ENCODE measurements at regions not wholly inside any gene's neighbourhood (a gene's known extent, or its start where the extent isn't known, plus 50 kb on each side); places are given as distances from the start of the nearest gene placed in this dataset.
"Not testable (repeated sequence)": the region's sequence is repeated elsewhere in the genome, so short reads cannot be mapped to it uniquely, and the experiment has no call there.

GRCh38 chr14:85907536-85907935, 377.6 kb downstream of the FLRT2 start:
- DNase-seq (ENCODE audit: low read depth in 3 of 3): no peak

GRCh38 chr14:85897808-85898207, 367.9 kb downstream of the FLRT2 start:
- no peak for DNase-seq (ENCODE audit: low read depth in 3 of 3)

- DNase-seq (ENCODE audit: low read depth in 3 of 3): no peak
These were observed 365.7 kb downstream of the FLRT2 start for GRCh38 chr14:85895603-85896002.

DNA sequence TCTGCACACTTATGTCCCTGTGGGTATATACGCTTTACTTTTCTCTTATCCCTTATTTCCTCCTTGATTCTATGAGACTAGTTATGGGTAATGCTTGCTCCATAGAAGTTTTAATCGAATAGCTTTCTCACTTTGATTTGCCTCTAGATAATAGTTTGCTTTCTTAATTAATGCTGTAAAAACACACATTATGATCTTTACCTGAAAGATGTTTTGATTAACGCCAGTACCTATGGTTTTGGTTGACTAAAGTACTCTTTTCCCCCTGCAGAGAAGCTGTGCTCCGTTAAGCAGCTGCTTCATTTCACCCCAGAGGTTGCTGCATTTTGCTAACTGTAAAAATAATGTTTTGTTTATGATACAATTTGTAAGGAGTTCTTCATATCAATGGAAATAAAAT, 362.3 kb downstream of the FLRT2 start:
- no peak for DNase-seq (ENCODE audit: low read depth in 3 of 3)

DNA sequence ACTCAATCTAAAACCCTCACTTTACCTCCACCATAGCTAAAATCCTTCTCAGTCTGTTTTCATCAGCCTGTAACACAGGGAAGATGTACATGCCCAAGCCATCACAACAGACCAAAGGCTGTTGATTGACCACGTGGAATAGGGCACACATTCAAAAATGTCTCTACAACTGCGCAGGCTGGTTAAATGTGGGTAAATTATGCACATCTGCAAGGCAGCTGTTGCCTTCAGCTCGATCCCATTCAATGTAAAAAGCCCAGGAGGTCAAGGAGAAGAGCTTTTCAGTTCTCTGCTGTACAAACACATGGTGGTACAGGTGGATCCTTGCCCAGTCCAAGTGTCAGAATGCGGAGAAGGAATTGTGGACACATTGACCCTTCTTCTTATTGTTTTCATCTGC, 354.0 kb downstream of the FLRT2 start:
- DNase-seq (ENCODE audit: low read depth in 3 of 3): no peak

GRCh38 chr14:85883101-85883500, 353.2 kb downstream of the FLRT2 start:
- DNase-seq (ENCODE audit: low read depth in 3 of 3): no peak

GRCh38 chr14:85881935-85882334, 352.0 kb downstream of the FLRT2 start:
- no peak for DNase-seq (ENCODE audit: low read depth in 3 of 3)

DNA sequence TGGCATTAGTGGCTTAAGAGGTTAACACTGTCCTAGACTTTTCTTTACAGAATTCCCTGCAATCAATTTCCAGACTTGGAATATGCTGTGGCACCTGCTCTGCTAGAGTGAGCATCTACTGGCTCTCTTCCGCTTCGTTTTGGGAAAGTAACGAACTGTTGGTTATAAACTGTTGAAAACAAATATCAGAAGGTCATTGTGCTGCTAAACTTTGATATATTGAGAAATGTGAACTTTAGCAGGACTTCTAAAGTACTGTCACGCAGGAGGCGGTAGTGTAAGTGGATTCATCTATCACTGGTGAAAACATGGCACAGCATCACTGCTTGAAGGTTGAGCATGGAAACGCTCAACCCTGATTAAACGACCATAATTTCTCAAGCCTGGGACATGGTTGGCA, 348.9 kb downstream of the FLRT2 start:
- DNase-seq (ENCODE audit: low read depth in 3 of 3): no peak

- DNase-seq (ENCODE audit: low read depth in 3 of 3): no peak
These were observed 343.1 kb downstream of the FLRT2 start for GRCh38 chr14:85873006-85873405.

GRCh38 chr14:85867450-85867849, 337.5 kb downstream of the FLRT2 start:
- no peak for DNase-seq (ENCODE audit: low read depth in 3 of 3)

DNA sequence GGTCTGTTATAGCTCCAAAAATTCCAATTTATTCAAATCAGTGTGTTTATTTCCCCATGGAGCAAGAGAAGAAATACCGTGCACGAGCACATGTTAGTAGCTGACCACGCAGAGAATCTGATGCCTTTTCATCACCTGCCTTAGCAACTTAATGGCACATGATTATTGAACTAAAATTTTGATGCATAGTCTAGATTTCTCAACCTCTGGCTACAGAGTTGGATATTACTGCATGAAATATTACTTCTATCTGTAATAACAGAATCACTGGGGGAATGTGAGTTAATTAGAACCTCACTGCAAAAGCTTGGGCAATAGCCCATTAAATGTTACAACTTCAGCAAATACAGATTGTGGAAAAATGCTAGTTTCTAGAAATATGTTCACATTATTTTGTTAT, 335.8 kb downstream of the FLRT2 start:
- DNase-seq (ENCODE audit: low read depth in 3 of 3): no peak

DNA sequence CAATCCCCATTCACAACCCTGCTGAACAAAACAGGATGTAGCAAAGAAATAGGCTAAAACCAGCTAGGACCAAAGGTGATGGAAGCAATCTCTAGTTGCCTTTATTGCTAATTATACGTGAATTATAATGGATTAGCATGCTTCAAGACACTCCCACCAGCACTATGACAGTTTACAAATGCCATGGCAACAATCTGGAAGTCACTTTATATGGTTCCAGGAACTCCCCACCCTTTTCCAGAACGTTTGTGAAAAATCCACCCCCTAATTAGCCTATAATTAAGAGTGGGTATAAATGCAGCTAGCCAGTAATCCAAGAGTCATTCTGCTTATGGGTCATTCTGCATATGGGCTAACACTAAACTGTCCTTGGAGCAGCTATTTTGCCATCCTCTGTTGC, 328.7 kb downstream of the FLRT2 start:
- DNase-seq (ENCODE audit: low read depth in 3 of 3): no peak

DNA sequence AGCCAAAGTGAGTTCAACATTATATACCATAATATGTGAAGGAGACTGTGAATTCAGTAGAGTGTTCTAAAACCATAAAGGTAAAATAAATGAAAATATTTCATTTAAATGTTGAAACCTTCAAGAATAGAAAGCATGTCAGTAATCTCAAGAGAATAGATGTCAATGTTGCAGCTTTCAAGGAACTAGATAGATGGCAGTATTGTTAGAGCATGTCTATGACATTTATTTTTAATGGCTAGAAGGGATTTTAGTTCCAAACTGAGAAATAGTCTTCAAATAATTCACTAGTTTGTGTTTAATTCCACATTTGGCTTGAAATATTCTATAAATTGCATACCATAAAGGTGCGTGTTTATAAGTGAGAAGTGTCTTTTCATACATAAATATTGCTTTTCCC, 326.5 kb downstream of the FLRT2 start:
- DNase-seq (ENCODE audit: low read depth in 3 of 3): no peak

DNA sequence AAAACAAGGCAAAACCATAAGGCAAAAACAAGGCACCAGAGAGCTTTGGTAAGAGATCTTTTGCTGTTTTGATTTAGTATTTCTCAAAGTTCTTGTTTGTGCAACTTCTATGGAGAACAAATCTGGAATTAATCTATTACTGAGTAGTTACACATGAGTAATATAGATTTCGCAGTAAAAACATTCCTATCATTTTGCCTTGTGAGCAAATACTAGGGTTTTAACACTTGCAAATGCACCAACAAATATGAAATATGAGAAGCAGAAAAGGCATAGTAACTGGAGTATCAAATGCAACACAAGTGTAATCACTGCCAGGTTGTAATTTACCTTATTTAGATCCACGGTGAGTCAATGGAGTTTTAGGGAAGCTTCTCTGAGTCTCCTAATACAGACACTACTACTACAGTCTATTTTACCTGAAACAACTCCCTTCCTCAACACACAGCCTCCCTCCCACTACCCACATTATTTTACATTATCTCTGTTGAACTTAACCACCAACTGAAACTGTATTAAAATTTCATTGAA, 324.1 kb downstream of the FLRT2 start:
- no peak for DNase-seq (ENCODE audit: low read depth in 3 of 3)

GRCh38 chr14:85852906-85853305, 323.0 kb downstream of the FLRT2 start:
- DNase-seq (ENCODE audit: low read depth in 3 of 3): no peak

DNA sequence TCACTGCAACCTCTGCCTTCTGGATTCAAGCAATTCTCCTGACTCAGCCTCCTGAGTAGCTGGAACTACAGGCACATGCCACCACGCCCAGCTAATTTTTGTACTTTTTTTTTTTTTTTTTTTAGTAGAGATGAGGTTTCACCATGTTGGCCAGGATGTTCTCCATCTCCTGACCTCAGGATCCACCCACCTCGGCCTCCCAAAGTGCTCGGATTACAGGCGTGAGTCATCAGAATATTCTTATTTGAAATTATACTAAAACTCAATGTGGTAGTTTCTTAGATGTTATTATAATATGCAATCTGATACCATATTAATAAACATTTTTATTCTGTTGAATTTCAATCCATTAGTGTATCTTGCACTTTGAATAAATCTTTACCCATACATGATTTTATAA, 322.2 kb downstream of the FLRT2 start:
- not testable (repeated sequence) for DNase-seq (ENCODE audit: low read depth in 3 of 3)

GRCh38 chr14:85830549-85830948, 300.6 kb downstream of the FLRT2 start:
- DNase-seq (ENCODE audit: low read depth in 3 of 3): not testable (repeated sequence)

DNA sequence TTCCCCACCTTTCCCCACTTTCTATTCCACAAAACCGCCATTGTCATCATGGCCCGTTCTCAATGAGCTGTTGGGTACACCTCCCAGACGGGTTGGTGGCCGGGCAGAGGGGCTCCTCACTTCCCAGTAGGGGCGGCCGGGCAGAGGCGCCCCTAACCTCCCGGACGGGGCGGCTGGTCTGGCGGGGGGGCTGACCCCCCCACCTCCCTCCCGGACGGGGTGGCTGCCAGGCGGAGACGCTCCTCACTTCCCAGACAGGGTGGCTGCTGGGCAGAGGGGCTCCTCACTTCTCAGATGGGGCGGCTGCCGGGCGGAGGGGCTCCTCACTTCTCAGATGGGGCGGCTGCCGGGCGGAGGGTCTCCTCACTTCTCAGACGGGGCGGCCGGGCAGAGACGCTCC, 299.7 kb downstream of the FLRT2 start:
- not testable (repeated sequence) for DNase-seq (ENCODE audit: low read depth in 3 of 3)

DNA sequence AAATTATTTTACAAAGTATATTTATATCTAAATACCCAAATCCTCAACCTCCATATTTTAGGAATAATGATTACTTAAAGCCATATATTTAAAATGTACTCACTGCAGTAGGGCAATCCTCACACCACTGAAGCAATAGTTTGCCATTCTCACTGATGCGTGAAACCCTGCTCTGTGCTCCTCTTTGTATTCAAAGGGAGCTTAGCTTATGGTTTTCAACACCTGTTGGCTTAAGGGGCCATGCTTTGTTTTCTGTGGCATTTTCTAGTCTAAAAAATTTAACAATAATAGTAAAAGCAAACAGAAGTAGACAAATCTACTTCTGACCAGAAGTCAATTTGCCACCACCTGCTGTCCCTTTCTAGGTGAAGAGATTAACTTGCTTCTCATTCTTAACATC, 294.6 kb downstream of the FLRT2 start:
- DNase-seq (ENCODE audit: low read depth in 3 of 3): no peak

- DNase-seq (ENCODE audit: low read depth in 3 of 3): no peak
These were observed 292.3 kb downstream of the FLRT2 start for GRCh38 chr14:85822236-85822635.

- DNase-seq (ENCODE audit: low read depth in 3 of 3): no peak
These were observed 287.5 kb downstream of the FLRT2 start for GRCh38 chr14:85817430-85817829.

DNA sequence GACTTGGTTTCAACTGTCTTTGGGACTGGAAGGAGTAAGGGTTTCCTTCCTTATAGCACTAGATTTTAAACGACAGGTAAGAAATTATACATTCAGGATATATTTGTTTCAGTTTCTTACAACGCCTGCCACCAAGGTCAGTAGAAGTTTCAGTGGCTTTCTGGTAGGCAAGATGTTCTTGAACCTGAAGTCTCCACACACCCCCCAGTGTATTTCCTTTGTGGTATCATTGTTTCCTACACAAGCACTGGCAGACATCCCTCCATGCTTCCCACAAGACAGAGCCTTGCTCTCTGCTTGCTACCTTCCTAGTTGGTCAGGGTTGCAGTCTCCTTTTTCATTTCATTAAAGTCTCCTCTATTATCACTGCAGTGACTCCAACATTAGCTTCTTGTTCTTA, 283.1 kb downstream of the FLRT2 start:
- no peak for DNase-seq (ENCODE audit: low read depth in 3 of 3)

DNA sequence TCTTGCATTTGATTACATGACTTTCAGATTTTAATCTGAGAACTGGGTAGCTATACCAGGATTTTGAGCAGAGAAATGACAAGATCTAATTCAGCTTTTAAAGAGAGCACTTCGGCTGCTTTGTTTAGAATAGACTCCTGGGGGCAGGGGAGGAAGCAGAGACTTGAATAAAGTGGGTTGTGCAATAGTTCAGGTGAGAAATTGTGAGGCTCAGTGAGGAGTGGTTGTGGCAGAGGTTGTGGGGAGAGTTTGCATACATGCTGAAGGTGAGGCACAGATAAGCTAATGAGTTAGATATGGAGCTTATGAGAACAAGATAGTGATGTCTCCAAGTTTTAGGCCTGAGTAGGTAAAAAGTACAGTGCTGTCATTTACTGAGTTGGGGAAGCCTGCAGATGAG, 281.4 kb downstream of the FLRT2 start:
- no peak for DNase-seq (ENCODE audit: low read depth in 3 of 3)

- no peak for DNase-seq (ENCODE audit: low read depth in 3 of 3)
These were observed 269.7 kb downstream of the FLRT2 start for GRCh38 chr14:85799668-85800067.

GRCh38 chr14:85798856-85799255, 268.9 kb downstream of the FLRT2 start:
- no peak for DNase-seq (ENCODE audit: low read depth in 3 of 3)
